HL-60 (cell line): ENCODE measurements at regions not wholly inside any gene's neighbourhood (a gene's known extent, or its start where the extent isn't known, plus 50 kb on each side); places are given as distances from the start of the nearest gene placed in this dataset.

ENCODE experiments used
- CTCF ChIP-seq: IDR thresholded peaks from one replicate; pipeline ENCODE4 v1.5.1; 2011; ENCODE audit warnings: low read length, control low read depth, inconsistent platforms; ENCODE audit not compliant: insufficient read depth
- GABPA ChIP-seq: IDR thresholded peaks from 2 replicates; pipeline ENCODE4 v1.6.1; 2012; ENCODE audit warnings: low read depth
- POLR2AphosphoS5 ChIP-seq: IDR thresholded peaks from 2 replicates; pipeline ENCODE4 v1.6.1; 2012; ENCODE audit warnings: low read depth
- REST ChIP-seq: IDR thresholded peaks from 2 replicates; pipeline ENCODE4 v1.6.1; 2012; ENCODE audit warnings: low read depth; ENCODE audit not compliant: insufficient replicate concordance
- SPI1 ChIP-seq: IDR thresholded peaks from 2 replicates; pipeline ENCODE4 v1.6.1; 2012; ENCODE audit warnings: low read depth, mild to moderate bottlenecking, borderline replicate concordance

GRCh38 chr11:109037856-109038780 is 373.2 kb downstream of the DDX10 start:
- TF ChIP-seq CTCF = no peak
- no peak for TF ChIP-seq GABPA
- TF ChIP-seq REST = no peak
- no peak for TF ChIP-seq POLR2AphosphoS5
- no peak for TF ChIP-seq SPI1
